ENCODE measurements at regions not wholly inside any gene's neighbourhood (a gene's known extent, or its start where the extent isn't known, plus 50 kb on each side); places are given as distances from the start of the nearest gene placed in this dataset.
A peak's percentile ranks its signal among the peaks of the same experiment; 100 is the strongest.

DNA sequence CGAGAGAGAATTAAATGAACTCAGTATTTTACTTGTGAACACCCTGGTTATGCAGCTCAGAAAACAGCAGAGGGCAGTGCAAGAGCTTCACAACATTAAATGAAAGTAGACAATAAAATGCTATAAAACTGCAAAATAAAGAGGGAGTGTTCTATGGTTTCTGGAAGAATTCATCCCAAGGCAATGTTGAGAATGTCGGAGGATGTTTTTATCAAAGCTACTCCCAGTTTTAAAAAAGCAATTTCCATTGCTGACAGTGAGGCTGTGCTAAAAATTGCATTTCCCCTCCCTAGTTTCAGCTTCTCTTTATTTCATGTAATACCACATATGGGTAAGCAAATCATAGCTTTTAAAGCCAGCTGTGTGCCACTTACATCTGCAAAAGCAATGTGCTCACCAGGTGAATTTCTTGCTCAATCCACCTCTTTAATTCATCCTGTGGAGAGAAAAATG, 296.8 kb downstream of the RAB38 start:
- no peaks in the 10 kb centered on the region for H3K9me3 ChIP-seq (ENCODE audit: low read depth)
- no peaks in the 10 kb centered on the region for H3K36me3 ChIP-seq
- no peaks in the 10 kb centered on the region for H3K79me2 ChIP-seq (ENCODE audit: low read depth)
- peak; percentile 50 for DNase-seq (ENCODE audit: low spot score)
- H3K4me3 Mint-ChIP-seq, result no peak overlapping the region
- no peak overlapping the region for H3K27ac Mint-ChIP-seq
- H3K4me1 ChIP-seq, result no peaks in the 10 kb centered on the region
- no peak overlapping the region for H3K4me2 ChIP-seq
- H3K27me3 Mint-ChIP-seq (ENCODE audit: insufficient read depth, low read depth), result no peaks in the 10 kb centered on the region
- no peaks in the 10 kb centered on the region for H3K4me1 Mint-ChIP-seq
- no peak overlapping the region for H3K4me3 ChIP-seq
- no peaks in the 10 kb centered on the region for H3K36me3 Mint-ChIP-seq
- H3K27me3 ChIP-seq, result no peaks in the 10 kb centered on the region
- H3K27ac ChIP-seq, result no peak overlapping the region
- H3K9me3 Mint-ChIP-seq, result no peaks in the 10 kb centered on the region
- TF ChIP-seq, protein P1, sequence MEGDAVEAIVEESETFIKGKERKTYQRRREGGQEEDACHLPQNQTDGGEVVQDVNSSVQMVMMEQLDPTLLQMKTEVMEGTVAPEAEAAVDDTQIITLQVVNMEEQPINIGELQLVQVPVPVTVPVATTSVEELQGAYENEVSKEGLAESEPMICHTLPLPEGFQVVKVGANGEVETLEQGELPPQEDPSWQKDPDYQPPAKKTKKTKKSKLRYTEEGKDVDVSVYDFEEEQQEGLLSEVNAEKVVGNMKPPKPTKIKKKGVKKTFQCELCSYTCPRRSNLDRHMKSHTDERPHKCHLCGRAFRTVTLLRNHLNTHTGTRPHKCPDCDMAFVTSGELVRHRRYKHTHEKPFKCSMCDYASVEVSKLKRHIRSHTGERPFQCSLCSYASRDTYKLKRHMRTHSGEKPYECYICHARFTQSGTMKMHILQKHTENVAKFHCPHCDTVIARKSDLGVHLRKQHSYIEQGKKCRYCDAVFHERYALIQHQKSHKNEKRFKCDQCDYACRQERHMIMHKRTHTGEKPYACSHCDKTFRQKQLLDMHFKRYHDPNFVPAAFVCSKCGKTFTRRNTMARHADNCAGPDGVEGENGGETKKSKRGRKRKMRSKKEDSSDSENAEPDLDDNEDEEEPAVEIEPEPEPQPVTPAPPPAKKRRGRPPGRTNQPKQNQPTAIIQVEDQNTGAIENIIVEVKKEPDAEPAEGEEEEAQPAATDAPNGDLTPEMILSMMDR (IDR thresholded peaks at IDR 0.05), result peak; percentile 69
- no peak for TF ChIP-seq EZH2phosphoT487 (IDR thresholded peaks at IDR 0.05)
- peak overlapping the region; percentile 73 for H2AFZ ChIP-seq (replicated peaks)
- H3K9ac ChIP-seq, result no peak overlapping the region
- H3F3A ChIP-seq (ENCODE audit: low read depth), result no peaks in the 10 kb centered on the region
- H4K20me1 ChIP-seq (ENCODE audit: low read depth), result no peaks in the 10 kb centered on the region

DNA sequence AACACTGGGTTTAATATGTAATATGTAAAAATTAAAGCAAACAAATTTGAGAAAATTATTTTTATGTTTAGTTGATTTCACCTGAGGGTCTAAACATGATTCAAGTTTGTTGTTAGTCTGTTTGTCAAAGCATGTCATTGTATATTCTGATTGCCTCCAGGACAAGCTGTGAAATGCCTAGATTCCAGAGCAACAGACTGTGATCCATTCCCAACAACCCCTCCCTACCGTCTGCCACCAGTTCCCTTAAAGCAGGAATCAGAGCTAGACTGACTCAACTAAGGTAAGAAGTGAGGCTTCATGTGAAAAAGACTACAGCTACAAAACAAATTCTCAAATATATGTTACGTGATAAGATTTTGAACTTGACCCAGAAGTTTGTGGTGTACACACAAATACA, 304.2 kb downstream of the RAB38 start:
- TF ChIP-seq EZH2 (IDR thresholded peaks at IDR 0.05) (no peak), EZH2phosphoT487 (IDR thresholded peaks at IDR 0.05) (no peak)
- TF ChIP-seq, protein P1 (IDR thresholded peaks at IDR 0.05), result no peak
- Histone ChIP-seq H3K4me3 (no peak overlapping the region), H3K36me3 (no peaks in the 10 kb centered on the region), H4K20me1 (ENCODE audit: low read depth) (no peaks in the 10 kb centered on the region), H3F3A (ENCODE audit: low read depth) (no peaks in the 10 kb centered on the region), H3K79me2 (ENCODE audit: low read depth) (no peaks in the 10 kb centered on the region), H3K9ac (no peak overlapping the region), H3K27ac (no peak overlapping the region), H3K9me3 (ENCODE audit: low read depth) (no peaks in the 10 kb centered on the region), H3K4me1 (no peaks in the 10 kb centered on the region), H3K4me2 (no peak overlapping the region), H3K27me3 (no peaks in the 10 kb centered on the region), H2AFZ (replicated peaks) (no peak overlapping the region)
- Mint-ChIP-seq H3K9me3 (no peaks in the 10 kb centered on the region), H3K27ac (no peak overlapping the region), H3K27me3 (ENCODE audit: insufficient read depth, low read depth) (no peaks in the 10 kb centered on the region), H3K4me3 (no peak overlapping the region), H3K4me1 (no peaks in the 10 kb centered on the region), H3K36me3 (no peaks in the 10 kb centered on the region)
- no peak for DNase-seq (ENCODE audit: low spot score)

DNA sequence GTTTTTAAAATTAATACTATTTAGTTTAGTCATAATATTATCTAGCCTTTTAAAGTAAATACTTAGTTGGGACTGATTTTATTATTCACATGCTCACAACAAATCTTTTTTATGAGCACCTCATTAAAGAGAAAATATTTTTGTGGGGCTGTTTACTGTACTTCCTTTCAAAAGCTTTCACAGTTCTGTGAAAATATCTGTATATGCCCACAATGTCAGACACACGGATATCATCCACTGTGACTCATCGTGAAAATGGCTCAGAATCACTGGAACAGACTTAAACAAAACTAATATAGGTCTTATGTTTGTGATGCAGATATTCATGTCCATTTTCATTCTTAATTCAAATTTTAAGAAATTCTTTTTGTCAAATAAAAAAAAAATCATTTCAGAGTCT, 305.2 kb downstream of the RAB38 start:
- Histone ChIP-seq H3K4me2 (no peak overlapping the region), H3K27me3 (no peaks in the 10 kb centered on the region), H3K36me3 (no peaks in the 10 kb centered on the region), H2AFZ (replicated peaks) (no peak overlapping the region), H3K4me3 (no peak overlapping the region), H3K4me1 (no peaks in the 10 kb centered on the region), H3K9ac (no peak overlapping the region), H3F3A (ENCODE audit: low read depth) (no peaks in the 10 kb centered on the region), H3K9me3 (ENCODE audit: low read depth) (no peaks in the 10 kb centered on the region), H3K27ac (no peak overlapping the region), H4K20me1 (ENCODE audit: low read depth) (no peaks in the 10 kb centered on the region), H3K79me2 (ENCODE audit: low read depth) (no peaks in the 10 kb centered on the region)
- Mint-ChIP-seq H3K4me1 (no peaks in the 10 kb centered on the region), H3K27me3 (ENCODE audit: insufficient read depth, low read depth) (no peaks in the 10 kb centered on the region), H3K4me3 (no peak overlapping the region), H3K27ac (no peak overlapping the region), H3K36me3 (no peaks in the 10 kb centered on the region), H3K9me3 (no peaks in the 10 kb centered on the region)
- no peak for DNase-seq (ENCODE audit: low spot score)
- TF ChIP-seq EZH2 (IDR thresholded peaks at IDR 0.05) (no peak), EZH2phosphoT487 (IDR thresholded peaks at IDR 0.05) (no peak)
- TF ChIP-seq, protein P1 (IDR thresholded peaks at IDR 0.05), result no peak
